PC-9 (cell line): ENCODE measurements at regions not wholly inside any gene's neighbourhood (a gene's known extent, or its start where the extent isn't known, plus 50 kb on each side); places are given as distances from the start of the nearest gene placed in this dataset.

Source experiments
- BruUV-seq: library from RNA; stranded (reverse); fragments of 400-500 nt; replicated peaks from 2 replicates; lab custom pipeline; 2021; lab: Mats Ljungman, UMichigan
- CTCF ChIA-PET: fragments of 300-600 bp; sonication (Branson Sonifier 250); formaldehyde crosslinking; loops from one replicate; lab custom pipeline; 2022; ENCODE audit warnings: antibody characterized with exemption; lab: Charles Lee
- POLR2A ChIA-PET: fragments of 300-600 bp; sonication (Branson Sonifier 250); formaldehyde crosslinking; loops from one replicate; lab custom pipeline; 2022; ENCODE audit warnings: antibody characterized with exemption; ENCODE audit not compliant: unreplicated experiment; lab: Charles Lee
- DNase-seq, 2 experiments: peaks; one replicate each; pipeline versions ENCODE4 v3.0.0 to v3.0.0-alpha.2; 2015 to 2022; ENCODE audit warnings: mixed read lengths in 1 of 2
- H2AFZ ChIP-seq: fragments of 200-600 bp; sonication (generic); 2 replicates; pipeline ENCODE4 v1.8.1; 2017; ENCODE audit warnings: antibody characterized with exemption
- H3F3A ChIP-seq: fragments of 200-600 bp; sonication (generic); 2 replicates; pipeline ENCODE4 v1.8.1; 2017; ENCODE audit warnings: antibody characterized with exemption, mild to moderate bottlenecking, low read depth; ENCODE audit not compliant: insufficient read depth
- H3K27ac ChIP-seq: fragments of 200-600 bp; sonication (generic); 2 replicates; pipeline ENCODE4 v1.6.1; 2016; ENCODE audit warnings: mixed run types
- H3K27me3 ChIP-seq: fragments of 200-600 bp; sonication (generic); 2 replicates; pipeline ENCODE4 v1.6.1; 2016; ENCODE audit warnings: low read depth, mixed run types; ENCODE audit not compliant: insufficient read depth
- H3K36me3 ChIP-seq: fragments of 200-600 bp; sonication (generic); 2 replicates; pipeline ENCODE4 v1.6.1; 2016; ENCODE audit warnings: low read depth, mixed run types
- H3K4me1 ChIP-seq: fragments of 200-600 bp; sonication (generic); replicated peaks from 2 replicates; pipeline ENCODE4 v1.6.1; 2016; ENCODE audit warnings: mixed run types; ENCODE audit not compliant: insufficient read depth
- H3K4me2 ChIP-seq: fragments of 200-600 bp; sonication (generic); 2 replicates; pipeline ENCODE4 v1.6.1; 2017; ENCODE audit warnings: mixed run types
- H3K4me3 ChIP-seq: fragments of 200-600 bp; sonication (generic); 2 replicates; pipeline ENCODE4 v1.6.1; 2016; ENCODE audit warnings: mixed run types
- H3K79me2 ChIP-seq: fragments of 200-600 bp; sonication (generic); 2 replicates; pipeline ENCODE4 v1.6.1; 2017; ENCODE audit warnings: low read depth, mixed run types
- H3K9me2 ChIP-seq: fragments of 200-600 bp; sonication (generic); 2 replicates; pipeline ENCODE4 v1.8.1; 2017; ENCODE audit warnings: mild to moderate bottlenecking; ENCODE audit not compliant: insufficient read depth
- H3K9me3 ChIP-seq: fragments of 200-600 bp; sonication (generic); 2 replicates; pipeline ENCODE4 v1.8.1; 2016; ENCODE audit warnings: low read depth; ENCODE audit not compliant: insufficient read depth
- H4K20me1 ChIP-seq: fragments of 200-600 bp; sonication (generic); 2 replicates; pipeline ENCODE4 v1.8.1; 2017; ENCODE audit not compliant: insufficient read depth
- EZH2 ChIP-seq: fragments of 200-600 bp; sonication (generic); IDR thresholded peaks from 2 replicates; pipeline ENCODE4 v1.8.0; 2017; ENCODE audit warnings: antibody characterized with exemption, low read depth
- intact Hi-C: fragments of 100-400 bp; cut with micrococcal nuclease; formaldehyde crosslinking; loops from one replicate; pipeline ENCODE4 v1.10.0; 2022; ENCODE audit not compliant: unreplicated experiment
- TF ChIP-seq, protein P1 (sequence below): fragments of 200-600 bp; sonication (generic); conservative IDR thresholded peaks from 2 replicates; pipeline ENCODE4 v1.6.1; 2017; ENCODE audit warnings: mixed run types, antibody characterized with exemption, mild to moderate bottlenecking, moderate library complexity

DNA sequence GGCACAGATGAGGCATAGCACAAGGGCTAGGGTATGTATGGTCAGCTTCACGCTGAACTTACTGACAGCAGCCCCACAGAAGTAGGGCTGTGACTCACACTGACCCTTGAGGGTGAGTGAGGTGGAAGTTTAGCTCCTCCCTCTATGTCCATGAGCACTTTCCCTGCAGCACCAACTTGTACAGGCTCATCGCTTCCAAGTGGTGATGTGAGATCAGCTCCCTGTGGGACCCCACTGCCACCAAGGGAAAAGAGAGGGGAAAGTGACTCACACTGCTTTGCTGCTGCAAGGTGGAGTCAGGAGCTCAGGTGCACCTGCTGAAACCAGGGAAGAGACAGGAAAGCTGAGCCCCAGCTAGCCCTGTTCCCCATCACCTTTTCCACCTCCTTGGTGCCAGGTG is 91.5 kb downstream of the TEX51 start:
- Histone ChIP-seq H2AFZ (no peak overlapping the region), H3K4me1 (no peaks in the 10 kb centered on the region), H3K27ac (no peak overlapping the region), H3K27me3 (peaks cover 65% of the 10 kb centered on the region), H3K4me2 (no peak overlapping the region), H3K79me2 (no peaks in the 10 kb centered on the region), H3K9me3 (no peaks in the 10 kb centered on the region), H3K4me3 (no peak overlapping the region), H3F3A (no peaks in the 10 kb centered on the region), H3K36me3 (no peaks in the 10 kb centered on the region), H3K9me2 (no peaks in the 10 kb centered on the region), H4K20me1 (no peaks in the 10 kb centered on the region)
- intact Hi-C loops: no loop called here
- CTCF ChIA-PET: no interaction called here
- TF ChIP-seq, protein P1, sequence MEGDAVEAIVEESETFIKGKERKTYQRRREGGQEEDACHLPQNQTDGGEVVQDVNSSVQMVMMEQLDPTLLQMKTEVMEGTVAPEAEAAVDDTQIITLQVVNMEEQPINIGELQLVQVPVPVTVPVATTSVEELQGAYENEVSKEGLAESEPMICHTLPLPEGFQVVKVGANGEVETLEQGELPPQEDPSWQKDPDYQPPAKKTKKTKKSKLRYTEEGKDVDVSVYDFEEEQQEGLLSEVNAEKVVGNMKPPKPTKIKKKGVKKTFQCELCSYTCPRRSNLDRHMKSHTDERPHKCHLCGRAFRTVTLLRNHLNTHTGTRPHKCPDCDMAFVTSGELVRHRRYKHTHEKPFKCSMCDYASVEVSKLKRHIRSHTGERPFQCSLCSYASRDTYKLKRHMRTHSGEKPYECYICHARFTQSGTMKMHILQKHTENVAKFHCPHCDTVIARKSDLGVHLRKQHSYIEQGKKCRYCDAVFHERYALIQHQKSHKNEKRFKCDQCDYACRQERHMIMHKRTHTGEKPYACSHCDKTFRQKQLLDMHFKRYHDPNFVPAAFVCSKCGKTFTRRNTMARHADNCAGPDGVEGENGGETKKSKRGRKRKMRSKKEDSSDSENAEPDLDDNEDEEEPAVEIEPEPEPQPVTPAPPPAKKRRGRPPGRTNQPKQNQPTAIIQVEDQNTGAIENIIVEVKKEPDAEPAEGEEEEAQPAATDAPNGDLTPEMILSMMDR: no peak
- no peak for TF ChIP-seq EZH2
- no TSS peak for BruUV-seq
- POLR2A ChIA-PET: no interaction called here
- DNase-seq: no peak

DNA sequence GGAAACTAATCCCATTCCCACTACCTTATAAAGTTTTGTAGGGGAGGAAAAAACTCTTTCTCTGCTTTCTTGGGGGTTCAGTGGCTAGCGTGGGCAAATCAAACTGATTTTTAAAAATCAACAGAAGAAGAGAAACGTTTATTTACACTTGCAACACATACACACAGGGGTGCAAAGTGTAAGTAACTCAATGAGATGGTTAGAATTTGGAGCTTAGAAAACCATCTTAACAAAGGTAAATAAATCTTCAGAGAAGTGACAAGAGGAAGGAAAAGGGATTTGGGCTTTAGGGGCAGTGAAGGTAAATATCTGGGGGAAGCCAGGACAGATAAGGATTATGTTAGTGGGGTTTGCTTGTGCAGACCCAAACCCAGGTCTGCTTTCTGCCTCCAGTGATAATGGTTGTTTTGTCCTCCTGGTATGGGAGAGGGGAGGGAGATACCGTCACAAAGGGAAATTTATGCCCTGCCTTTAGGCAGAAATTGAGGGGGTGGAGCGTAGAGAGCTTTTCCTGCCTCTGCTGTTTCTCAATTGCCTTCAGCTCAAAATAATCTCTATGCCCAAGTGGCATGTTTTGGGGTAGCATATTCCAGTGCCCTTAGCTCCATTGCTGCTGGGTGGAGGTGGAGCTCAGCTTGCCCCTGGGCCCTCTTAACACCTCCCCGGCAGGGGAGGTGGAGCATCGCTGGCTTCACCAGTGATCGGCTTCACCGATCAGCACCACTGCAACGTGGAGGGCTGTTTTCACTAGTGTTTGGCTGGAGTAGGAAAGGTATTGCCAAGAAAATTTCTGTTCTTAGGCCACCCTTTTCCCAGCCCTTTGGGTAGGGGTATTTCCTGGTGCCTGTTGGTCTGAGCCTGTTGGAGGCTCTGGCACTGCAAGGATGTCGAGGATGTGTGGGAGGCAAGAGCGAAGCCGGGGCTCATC is 92.2 kb downstream of the TEX51 start:
- no peak overlapping the region for H3K4me3 ChIP-seq
- TF ChIP-seq, protein P1: no peak
- TF ChIP-seq EZH2: no peak
- no peaks in the 10 kb centered on the region for H4K20me1 ChIP-seq
- H3K36me3 ChIP-seq: no peaks in the 10 kb centered on the region
- DNase-seq: no peak
- H3K79me2 ChIP-seq: no peaks in the 10 kb centered on the region
- H3K9me3 ChIP-seq: no peaks in the 10 kb centered on the region
- ChIA-PET CTCF (no interaction called here), POLR2A (no interaction called here)
- BruUV-seq: no TSS peak
- no peaks in the 10 kb centered on the region for H3F3A ChIP-seq
- no peak overlapping the region for H2AFZ ChIP-seq
- H3K27ac ChIP-seq: no peak overlapping the region
- H3K4me2 ChIP-seq: no peak overlapping the region
- intact Hi-C loops: no loop called here
- peaks cover 58% of the 10 kb centered on the region for H3K27me3 ChIP-seq
- no peaks in the 10 kb centered on the region for H3K9me2 ChIP-seq
- no peaks in the 10 kb centered on the region for H3K4me1 ChIP-seq

DNA sequence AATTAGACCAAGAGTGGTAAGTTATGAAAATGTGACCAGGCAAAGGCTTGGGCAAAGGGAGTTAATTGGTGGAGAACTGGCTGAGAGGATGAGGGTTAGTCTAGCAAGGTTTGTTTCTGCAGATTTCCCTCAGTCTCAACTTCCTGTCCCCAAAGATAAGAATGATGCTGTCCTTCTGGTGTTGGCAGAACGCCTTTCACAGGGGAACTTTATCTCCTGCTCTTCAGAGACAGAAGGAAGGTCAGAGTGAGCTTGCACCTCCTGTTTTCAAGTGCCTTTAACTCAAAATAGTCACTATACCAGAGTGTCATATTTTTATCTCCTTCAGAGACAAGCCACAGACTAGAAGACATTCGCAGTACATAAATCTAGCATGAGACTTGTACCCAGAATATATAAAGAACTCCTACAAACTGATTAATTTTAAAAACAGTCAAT is 95.7 kb downstream of the TEX51 start:
- Histone ChIP-seq H2AFZ (no peak overlapping the region), H3K4me2 (no peak overlapping the region), H3K9me3 (no peaks in the 10 kb centered on the region), H3K4me1 (no peaks in the 10 kb centered on the region), H3K36me3 (no peaks in the 10 kb centered on the region), H3F3A (no peaks in the 10 kb centered on the region), H4K20me1 (no peaks in the 10 kb centered on the region), H3K4me3 (no peak overlapping the region), H3K79me2 (no peaks in the 10 kb centered on the region), H3K27me3 (peaks cover 28% of the 10 kb centered on the region), H3K9me2 (no peaks in the 10 kb centered on the region), H3K27ac (no peak overlapping the region)
- intact Hi-C loops: no loop called here
- POLR2A ChIA-PET: no interaction called here
- no peak for DNase-seq
- no TSS peak for BruUV-seq
- CTCF ChIA-PET: no interaction called here
- TF ChIP-seq, protein P1: no peak
- TF ChIP-seq EZH2: no peak
